ENCODE measurements at regions not wholly inside any gene's neighbourhood (a gene's known extent, or its start where the extent isn't known, plus 50 kb on each side); places are given as distances from the start of the nearest gene placed in this dataset.

DNA sequence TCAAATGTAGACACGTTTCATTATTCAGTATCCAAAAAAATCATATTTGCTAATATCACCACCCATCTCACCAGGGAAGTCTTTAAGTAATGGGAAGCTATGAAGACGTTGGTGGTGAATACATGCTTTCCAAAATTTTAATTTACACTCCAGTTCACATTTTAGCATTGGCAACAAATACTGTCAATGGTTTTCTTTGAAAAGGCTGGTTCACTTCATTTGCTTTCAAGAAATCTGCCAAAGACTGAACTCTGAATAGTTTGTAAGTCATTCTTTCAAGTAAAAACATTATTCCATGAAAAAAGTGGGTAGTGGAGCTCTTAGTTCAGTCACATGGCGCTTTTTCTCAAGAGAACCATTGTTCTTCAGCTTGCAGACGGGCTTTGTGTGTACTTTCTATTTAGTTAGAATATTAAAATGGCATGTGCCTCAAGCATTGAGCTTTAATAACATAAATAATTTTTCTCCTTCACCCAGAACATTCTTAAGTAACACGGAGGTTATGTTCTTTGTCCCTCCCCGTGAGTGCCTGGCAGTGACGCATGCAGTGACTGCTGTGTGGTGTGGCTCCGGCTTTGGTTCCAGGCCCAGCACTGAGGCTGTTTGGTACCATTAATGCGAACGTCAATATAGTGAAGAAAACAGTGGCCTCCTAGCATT lies 300.0 kb upstream of the HDAC4 start:
- DNase-seq: no peak

DNA sequence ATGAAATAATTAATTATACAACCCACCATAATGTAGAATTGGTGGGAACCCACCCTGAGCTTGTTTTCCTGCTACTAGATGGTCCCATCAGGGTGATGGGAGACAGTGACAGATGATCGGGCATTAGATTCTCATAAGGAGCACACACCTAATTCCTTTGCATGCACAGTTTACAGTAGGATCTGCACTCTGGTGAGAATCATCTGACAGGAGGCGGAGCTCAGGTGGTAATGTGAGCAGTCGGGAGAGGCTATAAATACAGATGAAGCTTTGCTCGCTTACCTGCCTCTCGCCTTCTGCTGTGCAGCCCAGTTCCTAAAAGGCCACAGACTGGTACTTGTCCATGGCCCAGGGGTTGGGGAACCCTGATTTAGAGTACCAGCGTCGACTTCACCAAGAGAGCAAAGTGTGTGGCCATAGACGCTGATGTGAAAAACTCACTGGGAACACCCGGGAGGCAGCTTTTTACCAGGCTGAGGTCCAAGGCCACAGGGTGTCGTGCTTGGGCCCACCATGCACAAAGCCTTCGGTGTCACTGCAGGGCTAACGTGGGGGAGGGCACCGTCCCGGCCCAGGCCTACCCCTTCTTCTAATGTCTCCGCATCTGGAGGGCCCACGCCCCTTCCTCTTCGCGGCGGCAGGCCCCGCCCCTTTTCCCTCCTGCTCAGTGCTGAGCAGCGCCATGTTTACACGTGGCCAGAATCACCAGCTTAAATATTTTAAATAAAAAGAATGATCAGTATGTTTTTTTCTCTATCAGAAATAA lies 296.8 kb upstream of the HDAC4 start:
- DNase-seq: no peak

DNA sequence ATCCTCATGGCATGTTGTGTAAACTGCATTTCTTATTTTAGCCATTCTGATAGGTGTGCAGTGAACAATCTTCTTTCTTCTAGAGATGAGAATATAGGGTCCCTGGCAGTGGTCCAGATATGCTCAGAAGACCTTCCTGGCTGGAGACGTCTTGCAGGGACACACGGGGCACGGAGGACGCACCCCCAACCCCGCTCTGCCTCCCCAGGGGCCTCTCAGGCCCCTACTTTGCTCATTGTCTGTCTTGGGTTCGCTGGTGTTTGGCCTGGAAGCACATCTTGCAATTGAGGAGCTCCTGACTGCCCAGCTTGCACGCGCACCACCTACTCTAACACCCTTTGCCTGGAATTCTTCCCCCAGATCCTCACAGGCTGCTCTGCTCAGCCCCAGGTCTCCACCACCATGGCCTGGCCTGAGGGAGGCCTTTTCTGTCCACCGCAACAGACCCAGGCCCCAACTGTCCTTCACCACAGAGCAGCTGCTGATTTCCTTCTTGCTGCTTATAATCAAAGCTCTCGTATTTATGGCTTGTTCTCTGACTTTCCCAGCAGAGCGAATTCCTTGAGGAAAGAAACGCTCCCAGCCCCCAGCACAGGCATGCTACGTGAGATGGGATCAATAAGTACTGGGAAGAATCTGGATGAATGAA lies 295.9 kb upstream of the HDAC4 start:
- DNase-seq: no peak

DNA sequence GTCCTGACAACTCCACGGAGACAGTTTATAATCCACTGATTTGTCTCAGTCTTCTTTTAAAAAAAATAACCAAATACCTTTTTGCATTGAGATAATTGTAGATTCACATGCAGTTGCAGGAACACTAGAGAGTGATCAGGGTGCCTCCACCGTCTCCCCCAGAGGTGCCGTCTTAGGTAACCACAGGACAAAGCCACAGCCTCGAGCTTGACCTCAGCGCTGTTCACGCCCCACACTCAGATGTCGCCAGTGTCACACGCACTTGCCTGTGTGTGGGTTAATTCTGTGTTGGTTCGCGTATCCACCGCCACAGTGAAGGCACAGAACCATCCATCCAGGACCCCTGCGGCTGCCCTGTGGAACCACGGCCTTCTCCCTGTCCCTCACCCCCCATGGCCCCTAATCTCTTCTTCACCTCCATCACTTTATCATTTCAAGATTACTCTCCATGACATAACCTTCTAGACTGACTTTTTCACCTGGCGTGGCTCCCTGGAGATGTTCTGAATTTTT lies 295.0 kb upstream of the HDAC4 start:
- DNase-seq: no peak

DNA sequence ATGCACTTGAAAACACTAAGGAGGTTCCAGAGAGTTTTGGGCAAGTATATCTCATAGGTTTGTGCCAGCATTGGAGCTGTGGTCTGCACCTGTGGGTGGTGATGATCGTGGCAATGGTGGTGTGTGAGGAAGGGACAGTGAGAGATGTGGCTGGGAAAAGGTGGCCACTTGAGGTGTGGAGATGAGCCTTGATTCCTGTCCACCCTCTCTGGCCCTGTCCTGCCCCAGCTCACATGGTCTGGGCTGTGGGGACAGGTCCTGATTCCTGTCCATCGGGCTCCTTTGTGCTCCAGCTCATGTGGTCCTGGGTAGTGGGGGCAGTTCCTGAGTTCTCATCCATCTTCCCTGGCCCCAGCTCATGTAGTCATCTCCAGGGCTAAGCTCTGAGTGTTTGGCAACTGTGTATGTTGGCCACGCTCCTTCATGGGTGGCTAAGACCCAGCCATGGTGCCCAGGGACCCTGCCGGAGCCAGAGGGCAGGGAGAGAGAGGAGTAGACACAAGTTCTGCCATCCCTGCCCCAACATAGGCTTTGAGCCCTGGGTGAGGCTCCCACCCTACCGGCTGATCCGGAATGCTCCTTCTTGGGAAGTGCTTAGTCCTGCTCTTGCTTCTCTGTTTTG lies 294.4 kb upstream of the HDAC4 start:
- no peak for DNase-seq

DNA sequence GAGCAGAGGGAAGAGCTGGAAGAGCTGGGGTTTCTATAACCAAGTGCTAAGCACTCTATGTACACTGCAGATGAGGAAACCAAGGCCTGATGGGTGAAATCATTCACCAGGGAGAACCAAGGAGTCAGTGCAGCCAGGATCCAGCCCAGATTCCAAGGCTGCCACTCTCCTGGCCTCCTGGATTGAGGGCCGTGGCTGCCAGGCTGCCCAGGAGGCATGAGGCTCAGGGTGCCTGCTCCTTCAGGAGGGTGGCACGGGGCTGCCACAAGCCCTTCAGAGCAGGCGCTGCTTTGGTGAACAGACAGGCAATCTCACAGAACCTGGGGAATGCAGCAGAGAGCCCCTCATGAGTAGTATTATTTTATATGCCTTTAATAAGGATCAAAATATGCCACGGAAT lies 293.7 kb upstream of the HDAC4 start:
- no peak for DNase-seq

DNA sequence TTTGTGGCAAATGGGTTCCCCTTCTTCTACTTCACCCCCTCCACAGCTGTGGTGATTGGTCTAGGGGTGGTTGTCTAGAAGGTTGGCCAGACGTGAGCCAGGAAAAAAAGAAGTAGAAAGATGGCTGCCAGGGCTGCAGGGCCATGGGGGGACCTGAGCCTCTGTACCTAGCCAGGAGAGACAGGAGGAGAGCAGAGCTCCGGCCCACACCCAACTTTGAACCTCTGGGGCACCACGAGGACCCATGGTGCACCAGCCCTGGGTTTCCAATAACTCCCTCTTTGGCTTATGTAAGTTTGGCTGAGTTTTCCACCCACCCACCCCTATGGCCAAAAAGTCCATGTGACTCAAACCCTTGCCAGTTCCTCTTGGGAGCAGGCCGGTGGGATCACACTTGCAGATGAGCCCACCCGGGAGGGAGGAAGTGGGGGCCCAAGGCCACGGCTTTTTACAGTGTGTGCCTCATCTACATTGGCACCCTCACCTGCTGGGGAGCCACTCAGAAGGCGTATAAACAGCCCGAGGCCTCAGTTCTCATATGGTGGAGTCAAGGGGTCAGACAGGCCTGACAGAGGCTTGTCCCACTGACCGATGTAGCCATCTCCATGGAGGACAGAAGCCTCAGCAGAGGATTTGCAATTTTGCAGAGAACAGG lies 293.1 kb upstream of the HDAC4 start:
- DNase-seq: no peak

DNA sequence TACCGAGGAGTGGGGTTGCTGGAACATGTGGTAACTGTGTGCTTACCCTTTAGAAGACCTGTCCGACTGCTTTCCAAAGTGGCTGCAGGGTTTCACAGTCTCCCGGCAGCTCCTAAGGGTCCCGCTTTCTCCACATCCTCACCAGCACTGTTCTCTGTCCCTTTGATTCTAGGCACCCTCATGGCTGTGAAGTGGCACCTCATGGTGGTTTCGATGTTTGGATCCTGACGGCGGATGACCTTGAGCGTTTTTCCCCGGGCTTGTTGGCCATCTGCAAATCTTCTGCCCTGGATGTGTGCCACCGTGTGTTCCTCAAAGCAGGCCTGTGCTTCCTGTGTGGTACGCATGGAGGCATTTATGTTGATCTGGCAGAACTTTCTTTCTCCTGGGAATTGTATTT lies 292.5 kb upstream of the HDAC4 start:
- DNase-seq: no peak

DNA sequence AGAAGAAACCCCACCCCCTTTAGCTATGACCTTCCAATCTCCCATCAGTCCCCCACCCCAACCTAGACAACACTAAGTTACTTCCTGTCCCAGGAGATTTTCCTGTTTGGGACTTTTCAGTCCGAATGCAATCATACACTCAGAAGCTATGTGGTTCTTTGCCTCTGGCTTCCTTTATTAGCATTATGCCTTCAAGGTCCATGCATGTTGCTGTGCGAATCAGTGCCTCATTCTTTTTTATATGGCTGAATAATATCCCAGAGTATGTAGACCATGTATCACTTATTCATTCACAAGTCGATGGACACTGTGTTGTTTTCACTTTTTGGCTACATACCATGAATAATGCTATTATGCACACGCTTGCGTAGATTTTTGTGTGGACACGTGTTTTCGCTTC lies 292.1 kb upstream of the HDAC4 start:
- no peak for DNase-seq

DNA sequence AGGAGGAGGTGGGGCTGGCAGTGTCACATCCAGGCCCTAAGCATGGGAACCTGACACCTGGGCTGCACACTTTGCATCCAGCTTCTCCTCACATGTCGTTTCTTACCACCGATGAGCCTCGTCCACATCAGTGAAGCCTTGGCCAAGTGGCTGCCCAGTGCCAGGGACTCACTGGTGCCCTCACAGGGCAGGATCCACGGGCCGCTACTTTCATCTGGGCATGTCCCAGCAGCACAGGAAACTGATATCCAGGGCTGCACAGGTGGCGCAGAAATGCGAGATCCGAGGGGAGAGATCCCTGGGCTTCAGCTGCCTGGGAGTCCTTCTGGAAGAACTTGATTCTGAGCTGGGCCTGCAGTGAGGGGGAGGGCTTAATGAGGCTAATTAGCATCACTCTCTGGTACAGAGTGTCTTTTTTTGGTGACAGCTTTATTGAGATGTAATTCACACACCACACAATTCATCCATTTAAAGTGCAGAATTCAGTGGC lies 291.6 kb upstream of the HDAC4 start:
- DNase-seq: no peak

DNA sequence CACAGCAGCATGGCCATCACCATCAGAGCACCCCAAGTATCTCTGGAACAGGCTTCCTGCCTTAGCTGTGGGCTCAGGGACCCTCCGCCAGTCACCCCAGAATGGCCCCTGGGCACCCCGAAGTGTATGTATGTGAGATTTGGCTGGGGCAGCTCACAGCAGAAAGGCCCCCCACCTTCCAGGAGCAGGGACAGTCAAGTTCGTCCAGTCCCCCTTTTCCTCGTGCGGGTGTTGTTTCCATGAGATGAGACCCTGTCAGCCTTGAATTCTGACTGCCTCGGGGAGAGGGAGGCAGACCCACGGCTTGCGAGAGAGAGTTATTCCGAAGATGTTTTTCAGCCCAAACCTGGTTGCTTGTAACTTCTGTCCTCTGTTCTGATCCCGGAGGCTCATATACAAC lies 290.9 kb upstream of the HDAC4 start:
- no peak for DNase-seq

DNA sequence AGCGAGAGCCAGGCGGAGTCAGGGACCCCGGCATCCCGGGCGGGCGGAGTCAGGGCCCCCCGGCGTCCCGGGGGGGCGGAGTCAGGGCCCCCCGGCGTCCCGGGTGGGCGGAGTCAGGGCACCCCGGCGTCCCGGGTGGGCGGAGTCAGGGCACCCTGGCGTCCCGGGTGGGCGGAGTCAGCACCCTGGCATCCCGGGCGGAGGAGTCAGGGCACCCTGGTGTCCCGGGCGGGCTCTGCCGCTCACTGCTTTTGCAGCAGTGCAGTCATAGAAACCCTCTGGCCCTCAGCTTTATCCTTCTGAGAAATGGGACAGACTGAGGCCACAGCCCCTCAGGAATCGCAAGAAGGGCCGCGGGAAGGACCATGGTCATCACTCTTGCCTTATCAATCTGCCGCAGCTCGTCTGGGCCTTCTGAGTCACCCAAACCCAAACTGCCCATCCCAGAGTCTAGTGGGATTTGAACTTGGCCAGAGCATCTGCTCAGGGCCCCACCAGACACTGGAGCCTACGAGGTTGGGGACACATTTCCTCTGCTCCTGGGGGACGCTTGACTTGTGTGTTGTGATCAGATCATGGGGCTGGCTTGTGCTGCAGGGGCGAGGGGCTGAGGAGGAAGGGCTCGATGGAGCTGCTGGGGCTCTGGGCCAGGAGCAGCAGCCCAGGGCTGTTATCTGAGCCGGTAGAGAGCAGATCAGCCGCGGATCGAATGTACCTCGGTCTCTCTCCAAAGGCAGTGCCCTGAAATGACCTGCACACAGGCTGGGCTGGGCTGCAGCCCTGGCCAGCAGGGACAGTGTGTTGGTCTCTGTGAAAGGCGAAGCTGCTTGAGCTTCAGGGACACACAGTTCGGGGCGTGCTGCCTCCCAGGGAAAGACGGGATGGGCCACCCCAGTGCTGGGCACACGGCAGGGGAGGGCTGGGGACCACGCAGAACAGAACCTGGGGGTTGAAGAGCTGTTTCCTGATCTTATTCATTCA lies 290.1 kb upstream of the HDAC4 start:
- no peak for DNase-seq

DNA sequence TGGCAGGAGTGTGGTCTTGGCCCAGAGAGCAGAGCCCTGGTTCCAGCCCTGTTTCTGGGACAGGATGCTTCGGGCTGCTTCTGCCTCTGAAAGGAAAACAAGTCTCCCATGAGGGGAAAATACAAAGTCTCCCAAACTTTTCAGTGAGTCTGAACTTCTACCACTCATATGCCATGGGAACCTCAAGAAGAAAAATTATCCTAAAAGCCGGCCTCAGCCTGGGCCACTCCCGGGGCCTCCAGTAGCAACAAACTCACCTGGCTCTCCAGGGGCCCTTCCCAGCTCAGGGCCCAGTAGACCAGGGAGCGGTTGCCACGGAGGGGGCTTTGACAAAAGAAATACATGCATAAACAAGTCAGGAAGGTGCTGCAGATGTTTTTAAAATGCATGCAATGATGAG lies 289.2 kb upstream of the HDAC4 start:
- DNase-seq: no peak

DNA sequence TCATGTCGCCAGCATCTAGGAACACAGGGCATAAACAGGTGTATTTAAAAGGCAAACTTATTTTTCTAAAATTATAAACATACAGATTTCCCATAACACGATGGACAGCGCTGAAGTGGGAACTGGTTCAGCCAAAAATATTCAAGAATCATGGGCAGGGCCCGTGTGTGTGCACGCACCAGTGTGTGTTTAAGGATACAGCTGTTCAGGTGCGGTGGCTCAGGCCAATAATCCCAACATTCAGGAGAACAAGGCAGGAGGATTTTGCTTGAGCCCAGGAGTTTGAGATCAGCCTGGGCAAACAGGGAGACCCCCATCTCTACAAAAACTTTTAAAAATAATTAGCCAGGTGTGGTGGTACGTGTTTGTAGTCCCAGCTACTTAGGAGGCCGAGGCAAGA lies 288.6 kb upstream of the HDAC4 start:
- no peak for DNase-seq

DNA sequence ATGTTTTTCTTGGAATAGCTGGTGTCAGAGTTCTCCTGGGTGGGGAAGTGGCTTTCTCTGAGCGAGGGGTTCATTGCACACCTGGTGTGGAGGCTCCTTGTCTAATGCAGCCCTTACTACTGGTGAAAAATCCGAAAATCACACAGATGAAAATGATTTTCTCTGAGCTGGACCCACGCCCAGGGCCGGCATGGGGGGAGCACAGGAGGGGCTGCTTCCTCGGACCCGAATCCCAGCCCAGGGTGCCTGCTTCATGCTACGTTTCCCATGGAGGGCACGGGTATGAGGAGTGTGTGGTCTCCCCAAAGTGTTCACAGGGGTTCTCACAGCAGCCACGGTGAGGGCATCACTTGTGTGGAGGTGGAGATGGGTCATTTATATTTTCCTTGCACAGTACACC lies 288.0 kb upstream of the HDAC4 start:
- DNase-seq: no peak

DNA sequence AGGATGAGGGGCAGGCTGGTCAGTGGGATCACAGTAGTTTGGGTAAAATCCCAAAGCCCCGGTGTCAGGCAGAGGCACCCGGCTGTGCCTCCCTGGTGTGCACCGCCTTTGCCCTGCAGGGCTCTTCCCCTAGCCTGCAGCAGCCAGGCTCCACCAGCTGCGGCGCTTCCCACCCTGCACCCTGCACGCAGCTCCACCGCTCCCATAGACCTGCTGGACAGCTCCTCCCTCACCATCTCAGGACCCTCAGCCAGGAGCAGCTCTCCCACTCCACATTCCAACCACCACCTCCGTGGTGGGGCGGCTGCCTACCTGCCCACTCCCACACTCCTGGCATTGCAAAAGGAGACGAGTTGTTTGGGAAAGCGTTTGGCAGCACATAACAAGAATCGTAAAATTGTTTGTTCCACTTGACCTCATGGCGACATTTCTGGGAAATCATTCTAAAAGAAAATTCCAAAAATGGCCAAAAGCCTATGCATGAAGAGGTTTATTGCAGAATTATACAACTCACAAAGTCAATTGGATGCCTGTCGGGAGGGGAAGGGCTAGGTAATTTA lies 287.4 kb upstream of the HDAC4 start:
- DNase-seq: no peak

DNA sequence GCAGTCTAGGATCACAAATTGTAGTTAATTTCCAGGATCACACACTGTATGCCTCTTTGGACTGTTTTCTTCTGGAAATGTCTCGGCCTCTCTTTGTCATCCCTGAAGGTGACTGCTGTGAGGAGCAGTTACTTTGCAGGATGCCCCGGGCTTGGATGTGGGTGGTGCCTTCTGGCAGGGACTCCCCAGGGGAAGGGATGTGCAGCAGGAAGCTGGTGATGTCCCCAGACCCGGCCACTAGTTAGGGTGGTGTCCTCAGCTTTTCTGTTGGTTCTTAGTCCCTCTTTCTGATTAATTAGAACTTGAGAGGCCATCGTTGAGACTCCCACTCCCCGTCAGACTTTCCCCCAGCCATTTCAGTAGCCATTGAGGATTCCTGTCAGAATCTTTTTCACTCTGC lies 286.6 kb upstream of the HDAC4 start:
- no peak for DNase-seq

DNA sequence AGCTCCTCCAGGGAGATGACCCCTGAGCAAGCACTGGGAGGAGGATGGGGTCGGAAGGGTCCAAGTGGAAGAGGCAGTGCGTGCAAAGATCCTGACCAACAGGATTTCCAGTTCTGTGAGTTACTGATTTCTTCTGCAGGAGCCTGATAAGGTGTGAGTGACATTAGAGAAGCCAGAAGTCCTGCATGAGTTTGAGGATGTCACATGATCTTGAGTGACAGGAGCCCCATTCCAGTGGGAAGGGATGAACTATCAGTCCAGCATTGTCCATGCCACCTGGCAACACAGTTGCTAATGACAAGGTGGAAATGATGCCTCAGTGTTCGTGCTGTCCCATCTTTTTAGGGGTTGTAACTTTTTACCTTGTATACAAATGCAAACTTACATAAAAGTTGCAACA lies 285.1 kb upstream of the HDAC4 start:
- no peak for DNase-seq

DNA sequence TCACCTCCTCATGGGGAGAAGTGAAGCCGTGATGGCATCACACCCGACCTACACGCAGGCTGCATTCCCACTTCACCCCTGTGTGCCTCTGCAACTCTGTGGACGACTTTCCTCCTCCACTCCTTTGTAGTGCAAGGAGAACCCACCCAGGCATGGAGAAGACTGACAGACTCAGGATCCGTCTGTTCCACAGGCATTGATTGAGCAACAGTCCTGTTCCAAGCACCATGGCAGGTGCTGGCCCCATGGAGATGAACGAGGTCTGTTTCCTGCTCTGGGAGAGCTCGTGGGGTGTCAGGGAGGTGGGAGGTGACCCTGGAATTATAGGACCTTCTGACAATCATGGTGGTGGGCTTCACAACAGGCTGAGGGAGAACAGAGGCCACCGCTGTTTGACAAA lies 284.7 kb upstream of the HDAC4 start:
- DNase-seq: no peak

DNA sequence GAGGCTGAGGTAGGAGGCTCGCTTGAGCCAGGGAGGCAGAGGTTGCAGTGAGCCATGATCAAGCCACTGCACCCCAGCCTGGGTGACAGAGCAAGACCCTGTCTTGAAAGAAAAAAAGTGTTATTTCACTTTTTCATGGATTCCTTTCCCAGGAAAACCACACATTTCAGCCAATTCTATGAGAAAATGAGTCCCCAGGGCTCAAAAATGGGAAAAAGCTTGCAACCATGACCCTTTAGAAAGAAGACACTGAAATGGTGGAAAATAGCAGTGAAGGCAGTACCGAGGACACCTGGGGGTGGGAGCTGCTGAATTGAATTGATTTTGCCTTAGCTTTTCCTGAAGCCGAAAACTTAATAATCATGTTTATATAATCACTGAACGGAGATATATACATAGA lies 284.2 kb upstream of the HDAC4 start:
- DNase-seq: no peak

DNA sequence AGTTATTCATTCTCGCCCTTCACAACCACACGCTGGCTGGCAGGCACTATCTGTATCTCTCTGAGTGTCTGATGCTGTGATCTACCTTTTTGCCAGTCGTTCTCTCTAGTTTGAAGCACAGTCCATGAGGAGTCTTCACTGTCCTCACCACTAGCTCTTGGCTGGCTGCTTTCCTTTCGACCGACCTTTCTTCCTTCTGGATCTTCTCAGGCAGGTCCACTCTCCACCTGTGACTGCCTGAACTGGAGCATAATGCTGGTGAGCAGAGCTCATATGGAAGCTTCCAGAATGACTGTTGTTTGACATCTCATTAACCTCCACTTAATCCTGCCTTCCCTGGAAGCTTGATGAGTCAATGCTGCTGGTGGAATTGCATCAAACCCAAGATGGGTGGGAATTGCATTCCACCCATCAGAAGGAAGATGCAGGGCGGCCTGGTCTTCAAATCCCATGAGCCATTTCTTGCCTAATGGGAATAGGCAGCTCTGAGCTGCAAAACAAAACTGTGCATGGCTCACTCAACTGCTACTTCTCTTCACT lies 283.5 kb upstream of the HDAC4 start:
- no peak for DNase-seq

All from NK-92 treated with Interleukin-12 subunit alpha and Interleukin-12 subunit beta, amount 100 ng/mL, for 24 hours (cell line).